Smooth muscle cell (in vitro differentiated cells): ENCODE measurements at regions not wholly inside any gene's neighbourhood (a gene's known extent, or its start where the extent isn't known, plus 50 kb on each side); places are given as distances from the start of the nearest gene placed in this dataset.

Experiments used
- DNase-seq: peaks from one replicate; lab custom pipeline; 2025; ENCODE audit not compliant: unreplicated experiment; lab: John Stamatoyannopoulos, UW
- H2AFZ ChIP-seq: fragments of 200-600 bp; sonication (generic); 2 replicates; pipeline ENCODE4 v1.6.0; 2016; ENCODE audit warnings: antibody characterized with exemption, low read depth, mild to moderate bottlenecking
- H3F3A ChIP-seq: fragments of 200-600 bp; sonication (generic); 2 replicates; pipeline ENCODE4 v1.6.0; 2017; ENCODE audit warnings: antibody characterized with exemption, low read depth
- H3K27ac ChIP-seq: fragments of 200-600 bp; sonication (generic); 2 replicates; pipeline ENCODE4 v1.5.1; 2016; ENCODE audit warnings: low read depth, mild to moderate bottlenecking
- H3K27me3 ChIP-seq: fragments of 200-600 bp; sonication (generic); 2 replicates; pipeline ENCODE4 v1.6.1; 2016; ENCODE audit warnings: low read depth, mild to moderate bottlenecking
- H3K36me3 ChIP-seq: fragments of 200-600 bp; sonication (generic); 2 replicates; pipeline ENCODE4 v1.5.1; 2016; ENCODE audit warnings: low read depth
- H3K4me1 ChIP-seq: fragments of 200-600 bp; sonication (generic); 2 replicates; pipeline ENCODE4 v1.5.1; 2016; ENCODE audit warnings: low read depth
- H3K4me2 ChIP-seq: fragments of 200-600 bp; sonication (generic); 2 replicates; pipeline ENCODE4 v1.6.0; 2016; ENCODE audit warnings: mild to moderate bottlenecking
- H3K4me3 ChIP-seq: fragments of 200-600 bp; sonication (generic); 2 replicates; pipeline ENCODE4 v1.5.1; 2016; ENCODE audit warnings: mild to moderate bottlenecking
- H3K79me2 ChIP-seq: fragments of 200-600 bp; sonication (generic); 2 replicates; pipeline ENCODE4 v1.6.0; 2016; ENCODE audit warnings: low read depth, mild to moderate bottlenecking
- H3K9ac ChIP-seq: fragments of 200-600 bp; sonication (generic); 2 replicates; pipeline ENCODE4 v1.6.0; 2016; ENCODE audit warnings: low read depth
- H3K9me3 ChIP-seq: fragments of 200-600 bp; sonication (generic); replicated peaks from 2 replicates; pipeline ENCODE4 v1.5.1; 2016; ENCODE audit warnings: low read depth
- H4K20me1 ChIP-seq: fragments of 200-600 bp; sonication (generic); 2 replicates; pipeline ENCODE4 v1.6.0; 2016; ENCODE audit warnings: low read depth
- WGBS: methylation state at CpG from one replicate; pipeline ENCODE4 v1.1.7; 2016; ENCODE audit warnings: low lambda C conversion rate; 5-methylcytosine and 5-hydroxymethylcytosine counted together
- TF ChIP-seq, protein P1 (sequence below): fragments of 200-600 bp; sonication (generic); IDR thresholded peaks from 2 replicates; pipeline ENCODE4 v1.5.1; 2017; ENCODE audit warnings: borderline replicate concordance, mild to moderate bottlenecking, antibody characterized with exemption; ENCODE audit not compliant: insufficient read depth, poor library complexity, severe bottlenecking

DNA sequence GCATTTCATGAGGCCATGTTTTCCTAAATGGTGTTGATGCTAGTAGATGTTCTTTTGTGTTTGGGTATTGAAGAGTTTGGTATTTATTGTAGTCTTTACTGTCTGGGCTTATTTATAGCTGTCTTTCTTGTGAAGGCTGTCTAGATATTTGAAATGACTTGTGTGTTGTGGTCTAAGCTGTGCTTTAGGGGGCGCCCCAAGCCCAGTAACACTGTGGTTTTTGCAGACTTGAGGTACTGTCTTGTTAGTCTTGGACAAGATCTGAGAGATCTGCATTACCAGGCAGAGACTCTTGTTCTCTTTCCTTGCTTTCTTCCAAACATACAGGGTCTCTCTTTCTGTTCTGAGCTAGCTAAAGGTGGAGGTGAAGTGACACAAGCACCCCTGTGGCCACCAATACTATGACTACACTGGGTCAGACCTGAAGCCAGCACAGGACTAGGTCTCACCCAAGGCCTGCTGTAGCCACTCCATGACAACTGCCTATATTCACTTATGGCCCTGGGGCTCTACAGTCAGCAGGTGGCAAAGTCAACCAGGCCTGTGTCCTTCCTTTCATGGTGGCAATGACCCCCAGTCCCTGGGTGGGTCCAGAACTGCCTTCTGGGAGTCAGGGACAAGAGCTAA is 152.1 kb upstream of the TBC1D5 start:
- Histone ChIP-seq H2AFZ (no peak overlapping the region), H3K27me3 (no peaks in the 10 kb centered on the region), H4K20me1 (peaks cover 11% of the 10 kb centered on the region), H3K4me3 (no peak overlapping the region), H3K27ac (no peak overlapping the region), H3K9ac (no peak overlapping the region), H3K4me2 (no peak overlapping the region), H3K36me3 (no peaks in the 10 kb centered on the region), H3F3A (no peaks in the 10 kb centered on the region), H3K79me2 (no peaks in the 10 kb centered on the region), H3K9me3 (no peaks in the 10 kb centered on the region), H3K4me1 (no peaks in the 10 kb centered on the region)
- TF ChIP-seq, protein P1, sequence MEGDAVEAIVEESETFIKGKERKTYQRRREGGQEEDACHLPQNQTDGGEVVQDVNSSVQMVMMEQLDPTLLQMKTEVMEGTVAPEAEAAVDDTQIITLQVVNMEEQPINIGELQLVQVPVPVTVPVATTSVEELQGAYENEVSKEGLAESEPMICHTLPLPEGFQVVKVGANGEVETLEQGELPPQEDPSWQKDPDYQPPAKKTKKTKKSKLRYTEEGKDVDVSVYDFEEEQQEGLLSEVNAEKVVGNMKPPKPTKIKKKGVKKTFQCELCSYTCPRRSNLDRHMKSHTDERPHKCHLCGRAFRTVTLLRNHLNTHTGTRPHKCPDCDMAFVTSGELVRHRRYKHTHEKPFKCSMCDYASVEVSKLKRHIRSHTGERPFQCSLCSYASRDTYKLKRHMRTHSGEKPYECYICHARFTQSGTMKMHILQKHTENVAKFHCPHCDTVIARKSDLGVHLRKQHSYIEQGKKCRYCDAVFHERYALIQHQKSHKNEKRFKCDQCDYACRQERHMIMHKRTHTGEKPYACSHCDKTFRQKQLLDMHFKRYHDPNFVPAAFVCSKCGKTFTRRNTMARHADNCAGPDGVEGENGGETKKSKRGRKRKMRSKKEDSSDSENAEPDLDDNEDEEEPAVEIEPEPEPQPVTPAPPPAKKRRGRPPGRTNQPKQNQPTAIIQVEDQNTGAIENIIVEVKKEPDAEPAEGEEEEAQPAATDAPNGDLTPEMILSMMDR = peak; percentile 38
- 14% methylated on average over 1 of the region's 1 CpG for WGBS
- DNase-seq = no peak

DNA sequence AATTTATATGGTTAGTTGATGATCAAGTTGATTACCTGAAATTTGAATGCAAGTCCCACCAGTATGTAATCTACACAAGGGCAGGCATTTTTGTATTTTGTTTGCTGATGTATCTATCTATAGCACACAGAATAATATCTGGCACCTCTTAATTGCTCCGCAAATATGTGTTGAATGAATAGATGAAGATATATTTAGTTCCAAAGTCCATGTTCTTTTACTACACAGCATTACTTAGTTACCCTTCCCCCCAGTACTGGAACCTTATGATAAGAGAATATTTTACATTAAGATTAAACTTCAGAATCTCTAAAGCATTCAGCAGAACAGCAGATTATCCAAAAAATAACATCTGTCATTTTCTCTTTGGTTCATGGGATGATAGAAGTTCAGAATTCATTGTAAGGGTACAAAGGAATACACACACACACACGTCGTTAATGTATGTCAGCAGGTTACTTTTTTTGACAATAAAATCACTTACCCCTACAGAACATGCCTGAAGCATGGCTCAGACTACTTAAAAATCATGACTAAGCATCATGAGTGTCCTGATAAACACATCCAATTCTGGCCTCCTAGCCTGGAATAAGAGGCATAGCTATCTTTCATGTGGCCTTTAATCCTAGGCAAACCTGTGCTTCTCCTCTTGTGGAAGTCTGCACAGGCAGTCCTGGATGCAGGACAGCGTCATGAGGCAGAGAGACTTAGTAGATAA is 148.9 kb upstream of the TBC1D5 start:
- Histone ChIP-seq H2AFZ (no peak overlapping the region), H3K4me2 (no peak overlapping the region), H3K36me3 (no peaks in the 10 kb centered on the region), H3K27ac (peak overlapping the region; percentile 37), H3K27me3 (no peaks in the 10 kb centered on the region), H3K79me2 (no peaks in the 10 kb centered on the region), H3F3A (no peaks in the 10 kb centered on the region), H3K4me1 (no peaks in the 10 kb centered on the region), H3K9ac (no peak overlapping the region), H4K20me1 (peaks cover 11% of the 10 kb centered on the region), H3K4me3 (no peak overlapping the region), H3K9me3 (no peaks in the 10 kb centered on the region)
- DNase-seq = no peak
- WGBS = 58% methylated on average over 4 of the region's 4 CpGs
- TF ChIP-seq, protein P1 = no peak

DNA sequence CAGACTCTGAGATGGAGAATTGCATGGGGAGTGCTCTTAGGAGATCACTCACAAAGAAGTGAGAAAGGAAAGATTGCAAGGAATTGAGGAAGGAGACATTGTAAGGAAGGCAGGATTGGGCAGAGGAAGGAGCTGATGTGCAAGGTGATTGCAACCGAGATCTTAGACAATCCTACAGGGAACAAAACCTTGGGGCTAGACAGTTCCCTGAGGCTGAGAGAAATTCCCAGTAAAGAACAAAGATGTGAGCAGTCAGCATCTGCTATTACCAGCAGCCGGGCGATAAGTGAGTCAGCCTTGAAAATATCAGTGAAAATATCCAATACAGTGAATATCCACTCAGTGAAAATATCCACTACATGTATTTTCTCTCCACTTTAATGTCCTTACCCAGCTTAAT is 143.6 kb upstream of the TBC1D5 start:
- Histone ChIP-seq H3K4me2 (peak overlapping the region; percentile 52), H3K4me1 (peaks cover 2% of the 10 kb centered on the region), H3K9me3 (no peaks in the 10 kb centered on the region), H2AFZ (no peak overlapping the region), H3K27ac (no peak overlapping the region), H3K36me3 (no peaks in the 10 kb centered on the region), H3F3A (peaks cover 7% of the 10 kb centered on the region), H3K27me3 (no peaks in the 10 kb centered on the region), H3K79me2 (no peaks in the 10 kb centered on the region), H3K4me3 (no peak overlapping the region), H4K20me1 (peaks cover 7% of the 10 kb centered on the region), H3K9ac (no peak overlapping the region)
- TF ChIP-seq, protein P1 = no peak
- no peak for DNase-seq
- 38% methylated on average over 3 of the region's 3 CpGs for WGBS

DNA sequence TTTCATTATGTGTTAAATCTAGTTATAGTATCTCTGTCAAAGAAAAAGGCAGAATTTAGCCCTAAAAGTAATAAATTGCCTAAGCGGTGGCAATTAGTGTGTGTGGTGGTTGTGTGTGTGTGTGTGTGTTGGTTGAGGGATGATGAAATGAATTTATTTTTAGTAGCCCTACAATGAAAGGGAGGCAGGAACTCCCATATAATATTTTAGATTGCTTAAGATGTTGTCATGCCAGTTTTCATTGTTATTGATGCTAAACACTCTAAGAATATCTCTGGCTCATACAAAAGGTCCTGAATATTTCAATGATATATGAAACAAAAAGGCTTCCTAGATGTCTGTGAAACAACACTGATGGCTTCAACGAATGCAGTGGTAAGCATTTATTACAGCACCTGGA is 140.6 kb upstream of the TBC1D5 start:
- Histone ChIP-seq H3K4me3 (no peak overlapping the region), H3K36me3 (no peaks in the 10 kb centered on the region), H3K4me2 (no peak overlapping the region), H3F3A (peaks cover 7% of the 10 kb centered on the region), H3K9me3 (no peaks in the 10 kb centered on the region), H3K9ac (no peak overlapping the region), H4K20me1 (peaks cover 14% of the 10 kb centered on the region), H3K27ac (no peak overlapping the region), H3K79me2 (no peaks in the 10 kb centered on the region), H3K27me3 (no peaks in the 10 kb centered on the region), H2AFZ (no peak overlapping the region), H3K4me1 (peaks cover 2% of the 10 kb centered on the region)
- no peak for DNase-seq
- TF ChIP-seq, protein P1 = no peak
- 91% methylated on average over 2 of the region's 2 CpGs for WGBS
